ENCODE measurements at regions not wholly inside any gene's neighbourhood (a gene's known extent, or its start where the extent isn't known, plus 50 kb on each side); places are given as distances from the start of the nearest gene placed in this dataset.

GRCh38 chr12:24173067-24173466, 223.6 kb upstream of the SOX5 start:
- TF ChIP-seq CTCF (conservative IDR thresholded peaks at IDR 0.05; ENCODE audit: low read depth, low read length) (no peak), EZH2 (IDR thresholded peaks at IDR 0.05; ENCODE audit: low read length, unreplicated experiment) (no peak), EZH2phosphoT487 (IDR thresholded peaks at IDR 0.05; ENCODE audit: borderline replicate concordance, low read length) (no peak)

All from PC-3 (cell line).